Testis (tissue), 2 donors: ENCODE measurements at regions not wholly inside any gene's neighbourhood (a gene's known extent, or its start where the extent isn't known, plus 50 kb on each side); places are given as distances from the start of the nearest gene placed in this dataset.

Experiments
- CTCF ChIP-seq, 3 experiments: fragments of 450-650 bp in 2 of 3; fragments of 200-600 bp in 1 of 3; sonication (generic) in 1 of 3; IDR thresholded peaks; one replicate each; pipeline ENCODE4 v1.5.1; 2016 to 2019; ENCODE audit warnings: antibody characterized with exemption in 3 of 3, mild to moderate bottlenecking in 2 of 3, moderate library complexity in 1 of 3
- POLR2A ChIP-seq: fragments of 450-650 bp; IDR thresholded peaks from one replicate; pipeline ENCODE4 v1.6.1; 2017; ENCODE audit warnings: antibody characterized with exemption, mild to moderate bottlenecking, moderate library complexity

- no peak for TF ChIP-seq CTCF (IDR thresholded peaks at IDR 0.05)
- TF ChIP-seq POLR2A, result no peak
Observed at GRCh38 chr13:63843766-63844699, 2428.4 kb upstream of the PCDH20 start.
